ENCODE measurements at regions not wholly inside any gene's neighbourhood (a gene's known extent, or its start where the extent isn't known, plus 50 kb on each side); places are given as distances from the start of the nearest gene placed in this dataset.

- Mint-ChIP-seq H3K27me3 (ENCODE audit: low read depth) (no peaks in the 10 kb centered on the region), H3K4me3 (ENCODE audit: low read depth) (no peak overlapping the region), H3K27ac (no peak overlapping the region), H3K4me1 (ENCODE audit: low read depth) (no peaks in the 10 kb centered on the region), H3K9me3 (no peaks in the 10 kb centered on the region), H3K36me3 (ENCODE audit: low read depth) (no peaks in the 10 kb centered on the region)
- no peak for DNase-seq (ENCODE audit: low spot score)
- intact Hi-C loops (cut with micrococcal nuclease), result no loop called here
Observed at GRCh38 chr7:433558-433957, 86.1 kb downstream of the PDGFA start.

- H3K4me3 Mint-ChIP-seq (ENCODE audit: low read depth), result no peak overlapping the region
- H3K36me3 Mint-ChIP-seq (ENCODE audit: low read depth), result no peaks in the 10 kb centered on the region
- no peak for DNase-seq (ENCODE audit: low spot score)
- no peaks in the 10 kb centered on the region for H3K27me3 Mint-ChIP-seq (ENCODE audit: low read depth)
- intact Hi-C loops (cut with micrococcal nuclease), result no loop called here
- no peaks in the 10 kb centered on the region for H3K9me3 Mint-ChIP-seq
- H3K27ac Mint-ChIP-seq, result no peak overlapping the region
- no peaks in the 10 kb centered on the region for H3K4me1 Mint-ChIP-seq (ENCODE audit: low read depth)
Observed at GRCh38 chr7:434891-435629, 84.6 kb downstream of the PDGFA start.

GRCh38 chr7:435630-436366 is 83.8 kb downstream of the PDGFA start:
- H3K4me3 Mint-ChIP-seq (ENCODE audit: low read depth), result no peak overlapping the region
- no peaks in the 10 kb centered on the region for H3K9me3 Mint-ChIP-seq
- no peaks in the 10 kb centered on the region for H3K4me1 Mint-ChIP-seq (ENCODE audit: low read depth)
- intact Hi-C loops (cut with micrococcal nuclease), result no loop called here
- DNase-seq (ENCODE audit: low spot score), result no peak
- H3K27ac Mint-ChIP-seq, result no peak overlapping the region
- H3K36me3 Mint-ChIP-seq (ENCODE audit: low read depth), result no peaks in the 10 kb centered on the region
- H3K27me3 Mint-ChIP-seq (ENCODE audit: low read depth), result no peaks in the 10 kb centered on the region

GRCh38 chr7:436367-437128 is 83.1 kb downstream of the PDGFA start:
- H3K36me3 Mint-ChIP-seq (ENCODE audit: low read depth), result no peaks in the 10 kb centered on the region
- H3K4me1 Mint-ChIP-seq (ENCODE audit: low read depth), result no peaks in the 10 kb centered on the region
- no peaks in the 10 kb centered on the region for H3K9me3 Mint-ChIP-seq
- intact Hi-C loops (cut with micrococcal nuclease), result no loop called here
- DNase-seq (ENCODE audit: low spot score), result no peak
- H3K27ac Mint-ChIP-seq, result no peak overlapping the region
- H3K4me3 Mint-ChIP-seq (ENCODE audit: low read depth), result no peak overlapping the region
- no peaks in the 10 kb centered on the region for H3K27me3 Mint-ChIP-seq (ENCODE audit: low read depth)

DNA sequence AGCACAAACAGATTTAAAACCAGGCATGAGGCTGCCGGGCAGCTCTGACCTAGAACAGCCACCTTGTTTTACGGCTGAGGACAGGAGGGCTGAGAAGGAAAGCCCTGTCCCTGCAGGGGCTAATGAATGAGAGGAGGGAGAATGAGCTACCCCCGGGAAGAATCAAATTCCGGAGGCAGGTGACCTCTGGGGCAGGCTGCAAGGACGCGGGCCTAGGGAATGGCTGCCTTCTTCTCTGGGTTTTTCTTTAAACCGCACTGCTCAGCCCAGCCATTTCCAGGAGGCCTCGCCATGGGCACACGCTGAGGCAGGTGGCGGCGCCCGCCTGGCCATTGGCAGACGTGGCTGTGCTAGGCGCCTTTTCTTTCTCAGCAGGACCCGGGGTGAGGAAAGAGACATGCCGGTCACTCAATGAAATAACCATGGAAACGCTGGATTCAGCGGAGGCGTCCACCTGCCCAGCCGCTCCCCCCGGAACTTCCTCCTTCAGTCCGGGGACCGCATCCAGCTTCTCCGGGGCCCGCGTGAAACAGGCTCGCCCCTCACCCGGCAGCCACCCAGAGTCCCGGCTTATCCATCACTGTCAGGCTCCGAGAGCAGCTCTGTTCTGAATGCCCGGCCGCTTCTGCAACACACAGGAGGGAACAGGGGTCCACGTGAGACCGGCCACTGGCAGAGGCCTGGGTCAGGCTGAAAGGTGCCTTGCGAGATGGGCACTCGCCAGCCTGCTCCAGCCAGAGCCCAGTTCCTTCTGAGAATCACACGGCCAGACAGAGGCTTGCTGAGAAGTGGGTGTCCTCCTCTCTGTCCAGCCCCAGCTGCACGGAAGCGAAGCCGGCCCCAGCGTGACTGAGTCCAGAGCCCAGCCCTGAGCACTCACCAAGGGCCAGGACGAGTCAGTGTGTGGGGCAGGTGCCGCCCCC is 82.1 kb downstream of the PDGFA start:
- intact Hi-C loops (cut with micrococcal nuclease), result no loop called here
- no peaks in the 10 kb centered on the region for H3K27me3 Mint-ChIP-seq (ENCODE audit: low read depth)
- H3K9me3 Mint-ChIP-seq, result no peaks in the 10 kb centered on the region
- H3K36me3 Mint-ChIP-seq (ENCODE audit: low read depth), result no peaks in the 10 kb centered on the region
- no peak overlapping the region for H3K27ac Mint-ChIP-seq
- H3K4me1 Mint-ChIP-seq (ENCODE audit: low read depth), result no peaks in the 10 kb centered on the region
- H3K4me3 Mint-ChIP-seq (ENCODE audit: low read depth), result no peak overlapping the region
- DNase-seq (ENCODE audit: low spot score), result no peak

DNA sequence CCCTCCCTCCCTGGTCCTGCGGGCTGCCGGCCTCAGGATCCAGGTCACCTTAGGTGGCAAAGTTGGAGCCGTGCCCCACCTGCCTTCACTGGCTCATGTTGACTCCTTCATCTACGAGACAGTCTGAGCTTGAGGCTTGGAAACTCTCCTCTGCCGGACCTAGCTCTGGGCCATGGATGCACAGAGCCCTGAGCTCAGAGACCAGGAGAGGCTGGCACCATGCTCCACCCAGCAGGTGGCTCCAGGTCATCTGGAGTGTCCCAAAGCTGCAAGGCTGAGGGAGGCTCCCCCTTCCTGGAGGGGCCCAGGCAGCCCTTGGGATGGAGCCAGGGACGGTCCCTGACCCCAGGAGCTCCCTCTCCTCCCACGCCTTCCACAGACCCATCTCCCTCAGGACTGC is 81.3 kb downstream of the PDGFA start:
- H3K36me3 Mint-ChIP-seq (ENCODE audit: low read depth), result no peaks in the 10 kb centered on the region
- intact Hi-C loops (cut with micrococcal nuclease), result no loop called here
- no peak overlapping the region for H3K4me3 Mint-ChIP-seq (ENCODE audit: low read depth)
- no peaks in the 10 kb centered on the region for H3K27me3 Mint-ChIP-seq (ENCODE audit: low read depth)
- no peak for DNase-seq (ENCODE audit: low spot score)
- H3K9me3 Mint-ChIP-seq, result no peaks in the 10 kb centered on the region
- H3K27ac Mint-ChIP-seq, result no peak overlapping the region
- no peaks in the 10 kb centered on the region for H3K4me1 Mint-ChIP-seq (ENCODE audit: low read depth)

DNA sequence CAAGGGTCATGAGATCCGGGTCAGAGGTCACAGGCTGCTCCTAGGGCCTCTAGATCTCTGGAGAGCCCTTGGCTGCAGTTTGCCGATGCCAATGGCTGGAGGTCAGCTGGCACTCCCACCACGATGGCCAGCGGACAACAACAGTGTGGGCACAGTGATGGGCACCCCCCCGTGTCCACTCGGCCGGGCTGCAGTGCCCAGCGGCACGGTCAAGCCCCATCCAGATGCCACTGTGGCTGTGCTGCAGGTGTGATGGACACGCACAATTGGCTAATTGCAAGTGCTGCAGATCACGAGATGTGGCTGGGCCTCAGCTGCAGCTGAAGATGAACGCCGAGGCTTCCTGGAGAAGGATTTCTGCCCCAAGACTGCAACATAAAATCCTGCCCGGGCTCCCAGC is 80.7 kb downstream of the PDGFA start:
- no peak overlapping the region for H3K4me3 Mint-ChIP-seq (ENCODE audit: low read depth)
- H3K9me3 Mint-ChIP-seq, result no peaks in the 10 kb centered on the region
- H3K27me3 Mint-ChIP-seq (ENCODE audit: low read depth), result no peaks in the 10 kb centered on the region
- H3K27ac Mint-ChIP-seq, result no peak overlapping the region
- intact Hi-C loops (cut with micrococcal nuclease), result no loop called here
- no peaks in the 10 kb centered on the region for H3K4me1 Mint-ChIP-seq (ENCODE audit: low read depth)
- no peak for DNase-seq (ENCODE audit: low spot score)
- no peaks in the 10 kb centered on the region for H3K36me3 Mint-ChIP-seq (ENCODE audit: low read depth)

GRCh38 chr7:440059-440749 is 79.4 kb downstream of the PDGFA start:
- intact Hi-C loops (cut with micrococcal nuclease), result no loop called here
- H3K36me3 Mint-ChIP-seq (ENCODE audit: low read depth), result no peaks in the 10 kb centered on the region
- DNase-seq (ENCODE audit: low spot score), result no peak
- no peaks in the 10 kb centered on the region for H3K9me3 Mint-ChIP-seq
- H3K4me1 Mint-ChIP-seq (ENCODE audit: low read depth), result no peaks in the 10 kb centered on the region
- no peak overlapping the region for H3K4me3 Mint-ChIP-seq (ENCODE audit: low read depth)
- H3K27me3 Mint-ChIP-seq (ENCODE audit: low read depth), result no peaks in the 10 kb centered on the region
- no peak overlapping the region for H3K27ac Mint-ChIP-seq

DNA sequence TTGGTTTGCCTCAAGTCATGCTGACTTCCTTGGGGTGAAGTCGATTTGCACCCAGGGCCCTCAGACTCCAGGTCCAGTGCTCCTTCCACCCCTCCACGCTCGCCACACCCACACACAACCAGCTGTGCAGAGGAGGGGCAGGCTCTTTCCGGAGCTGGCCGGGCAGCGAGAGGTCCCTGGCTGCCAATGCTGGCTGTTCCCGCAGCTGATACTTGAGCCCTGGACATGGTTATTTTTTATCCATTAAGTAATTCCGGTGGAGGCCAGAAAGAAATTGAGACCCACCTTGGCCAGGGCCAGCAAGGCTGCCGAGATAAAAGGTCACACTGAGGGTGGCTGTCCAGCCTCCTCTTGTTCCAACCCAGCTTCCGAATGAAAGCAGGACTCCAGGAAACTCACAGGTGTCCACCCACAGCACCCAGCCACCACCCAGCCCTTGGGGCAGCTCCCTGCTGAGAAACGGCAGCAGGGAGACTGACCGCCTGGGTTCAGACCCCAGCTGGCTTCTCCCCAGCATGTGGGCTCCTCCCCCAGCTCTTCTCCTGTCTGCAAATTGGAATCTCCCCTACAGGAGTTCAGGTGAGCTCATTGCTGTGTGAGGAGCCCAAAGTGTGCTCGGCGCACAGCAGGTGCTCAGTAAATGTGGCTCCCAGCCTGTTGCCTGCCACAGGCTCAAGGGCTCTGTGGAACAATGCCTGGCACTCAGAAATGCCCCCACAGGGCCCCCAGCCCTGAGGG is 77.8 kb downstream of the PDGFA start:
- Mint-ChIP-seq H3K4me1 (ENCODE audit: low read depth) (no peaks in the 10 kb centered on the region), H3K36me3 (ENCODE audit: low read depth) (no peaks in the 10 kb centered on the region)

DNA sequence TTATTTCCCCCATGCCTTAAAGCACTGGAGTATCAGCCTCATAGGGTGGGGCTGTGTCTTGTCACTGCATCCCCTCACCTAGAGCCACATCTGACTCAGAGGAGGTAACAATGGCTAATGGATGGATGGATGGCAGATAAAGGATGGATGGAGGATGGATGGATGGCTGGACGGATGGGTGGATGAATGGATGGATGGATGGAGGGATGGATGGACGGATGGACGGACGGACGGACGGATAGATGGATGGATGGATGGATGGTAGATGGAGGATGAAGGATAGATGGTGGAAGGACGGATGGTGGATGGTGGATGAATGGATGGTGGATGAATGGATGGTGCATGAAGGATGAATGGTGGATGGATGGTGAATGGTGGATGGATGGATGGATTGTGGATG is 77.2 kb downstream of the PDGFA start:
- no peaks in the 10 kb centered on the region for H3K27me3 Mint-ChIP-seq (ENCODE audit: low read depth)
- H3K36me3 Mint-ChIP-seq (ENCODE audit: low read depth), result no peaks in the 10 kb centered on the region
- no peaks in the 10 kb centered on the region for H3K9me3 Mint-ChIP-seq
- H3K4me3 Mint-ChIP-seq (ENCODE audit: low read depth), result no peak overlapping the region
- H3K4me1 Mint-ChIP-seq (ENCODE audit: low read depth), result no peaks in the 10 kb centered on the region
- H3K27ac Mint-ChIP-seq, result no peak overlapping the region
- DNase-seq (ENCODE audit: low spot score), result no peak
- intact Hi-C loops (cut with micrococcal nuclease), result no loop called here

More for the DNA sequence above, 77.8 kb downstream of the PDGFA start:
- DNase-seq (ENCODE audit: low spot score), result no peak
- intact Hi-C loops (cut with micrococcal nuclease), result no loop called here
- H3K27me3 Mint-ChIP-seq (ENCODE audit: low read depth), result no peaks in the 10 kb centered on the region
- H3K9me3 Mint-ChIP-seq, result no peaks in the 10 kb centered on the region
- no peak overlapping the region for H3K27ac Mint-ChIP-seq
- H3K4me3 Mint-ChIP-seq (ENCODE audit: low read depth), result no peak overlapping the region

DNA sequence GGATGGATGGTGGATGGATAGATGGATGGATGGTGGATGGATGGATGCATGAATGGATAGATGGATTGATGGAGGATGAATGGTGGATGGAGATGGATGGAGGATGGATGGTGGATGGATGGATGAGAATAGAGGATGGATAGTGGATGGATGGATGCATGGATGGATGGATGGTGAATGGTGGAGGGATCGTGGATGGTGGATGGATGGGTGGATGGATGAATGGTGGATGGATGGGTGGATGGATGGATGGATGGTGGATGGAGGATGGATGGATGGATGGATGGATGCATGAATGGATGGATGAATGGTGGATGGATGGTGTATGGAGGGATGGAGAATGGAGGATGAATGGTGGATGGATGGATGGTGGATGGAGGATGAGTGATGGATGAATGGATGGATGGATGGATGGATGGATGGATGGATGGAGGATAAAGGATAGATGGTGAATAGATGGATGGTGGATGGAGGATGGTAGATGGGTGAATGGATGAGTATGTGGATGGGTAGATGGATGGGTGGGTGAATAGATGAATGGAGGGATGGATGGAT is 76.3 kb downstream of the PDGFA start:
- Mint-ChIP-seq H3K27me3 (ENCODE audit: low read depth) (no peaks in the 10 kb centered on the region), H3K27ac (no peak overlapping the region), H3K9me3 (no peaks in the 10 kb centered on the region), H3K4me3 (ENCODE audit: low read depth) (no peak overlapping the region), H3K36me3 (ENCODE audit: low read depth) (no peaks in the 10 kb centered on the region), H3K4me1 (ENCODE audit: low read depth) (no peaks in the 10 kb centered on the region)
- intact Hi-C loops (cut with micrococcal nuclease), result no loop called here
- no peak for DNase-seq (ENCODE audit: low spot score)

All from activated T-helper 2 cell treated with anti-CD3 and anti-CD28 coated beads, Interferon-gamma antibody, Interleukin-2, Interleukin-4, amounts not matched to agents 10 μg/mL and 5 μg/mL and 100 μg/mL, durations not matched to agents 14 hours and 24 hours and 36 hours (primary cell).